Panc1 (cell line): ENCODE measurements at regions not wholly inside any gene's neighbourhood (a gene's known extent, or its start where the extent isn't known, plus 50 kb on each side); places are given as distances from the start of the nearest gene placed in this dataset.

Experiments used
- ATAC-seq: fragments of 200-7000 bp; cut with Tn5 transposase; 2 replicates; pipeline ENCODE4 v1.9.1; 2020; ENCODE audit warnings: mild to moderate bottlenecking, moderate library complexity
- BruUV-seq: library from RNA; stranded (reverse); fragments of 400-500 nt; replicated peaks from 2 replicates; lab custom pipeline; 2021; lab: Mats Ljungman, UMichigan
- CTCF ChIA-PET: fragments of 300-600 bp; sonication (Branson Sonifier 250); formaldehyde crosslinking; loops from one replicate; lab custom pipeline; 2022; ENCODE audit warnings: antibody characterized with exemption; lab: Charles Lee
- POLR2A ChIA-PET: fragments of 300-600 bp; sonication (Branson Sonifier 250); formaldehyde crosslinking; loops from one replicate; lab custom pipeline; 2022; ENCODE audit warnings: antibody characterized with exemption; lab: Charles Lee
- DNase-seq: peaks from one replicate; pipeline ENCODE4 v3.0.0-alpha.2; 2010; ENCODE audit warnings: low read depth, low spot score
- H3K27ac ChIP-seq: 2 replicates; pipeline ENCODE4 v1.5.1; 2011; ENCODE audit warnings: mild to moderate bottlenecking, low read length, inconsistent platforms
- H3K27me3 ChIP-seq: fragments of 200-500 bp; sonication (Bioruptor generic); 2 replicates; pipeline ENCODE4 v1.6.0; 2014; ENCODE audit warnings: low read length, inconsistent platforms; ENCODE audit not compliant: control insufficient read depth, insufficient read depth
- H3K36me3 ChIP-seq: fragments of 200-500 bp; sonication (Bioruptor generic); 2 replicates; pipeline ENCODE4 v1.5.1; 2014; ENCODE audit warnings: inconsistent platforms, mild to moderate bottlenecking, low read length, moderate library complexity; ENCODE audit not compliant: control insufficient read depth, insufficient read depth
- H3K4me1 ChIP-seq: 2 replicates; pipeline ENCODE4 v1.5.1; 2011; ENCODE audit warnings: inconsistent platforms, mild to moderate bottlenecking, low read length, moderate library complexity; ENCODE audit not compliant: control insufficient read depth, insufficient read depth
- H3K4me3 ChIP-seq, 2 experiments: 2 replicates each; pipeline ENCODE4 v1.5.1; 2011 to 2012; ENCODE audit warnings: low read depth in 2 of 2, low read length in 2 of 2, mild to moderate bottlenecking in 2 of 2, inconsistent platforms in 1 of 2, moderate library complexity in 1 of 2
- H3K9me3 ChIP-seq: fragments of 200-500 bp; sonication (Bioruptor generic); 2 replicates; pipeline ENCODE4 v1.5.1; 2014; ENCODE audit warnings: low read depth, mild to moderate bottlenecking, inconsistent platforms, low read length, moderate library complexity; ENCODE audit not compliant: control insufficient read depth, insufficient read depth
- POLR2AphosphoS5 ChIP-seq: IDR thresholded peaks from 2 replicates; pipeline ENCODE4 v1.6.1; 2012; ENCODE audit warnings: mild to moderate bottlenecking, low read depth, low read length, moderate library complexity
- SIN3A ChIP-seq: IDR thresholded peaks from 2 replicates; pipeline ENCODE4 v1.6.1; 2012; ENCODE audit warnings: low read depth, mild to moderate bottlenecking, low read length, moderate library complexity, borderline replicate concordance; ENCODE audit not compliant: insufficient read depth
- TCF7L2 ChIP-seq: IDR thresholded peaks from 2 replicates; pipeline ENCODE4 v1.6.1; 2011; ENCODE audit warnings: mild to moderate bottlenecking, low read depth, low read length, inconsistent platforms
- in situ Hi-C: cut with HindIII; loops from 2 replicates; pipeline ENCODE4 v1.10.0; 2016; ENCODE audit warnings: low sequenced_read_pairs, low pct_unique_long_range_greater_than_20kb
- intact Hi-C: fragments of 100-400 bp; cut with micrococcal nuclease; formaldehyde crosslinking; loops from one replicate; pipeline ENCODE4 v1.10.0; 2022; ENCODE audit not compliant: unreplicated experiment
- TF ChIP-seq, protein P1 (sequence below), 2 experiments: IDR thresholded peaks; 2 replicates each; pipeline ENCODE4 v1.6.1; 2011 to 2012; ENCODE audit warnings: low read depth in 2 of 2, control low read depth in 1 of 2, low read length in 1 of 2, mild to moderate bottlenecking in 1 of 2, moderate library complexity in 1 of 2; ENCODE audit not compliant: insufficient read depth in 1 of 2
- TF ChIP-seq, protein P2 (sequence below): fragments of 450-650 bp; IDR thresholded peaks from 2 replicates; pipeline ENCODE4 v1.5.1; 2017; ENCODE audit warnings: mild to moderate bottlenecking

DNA sequence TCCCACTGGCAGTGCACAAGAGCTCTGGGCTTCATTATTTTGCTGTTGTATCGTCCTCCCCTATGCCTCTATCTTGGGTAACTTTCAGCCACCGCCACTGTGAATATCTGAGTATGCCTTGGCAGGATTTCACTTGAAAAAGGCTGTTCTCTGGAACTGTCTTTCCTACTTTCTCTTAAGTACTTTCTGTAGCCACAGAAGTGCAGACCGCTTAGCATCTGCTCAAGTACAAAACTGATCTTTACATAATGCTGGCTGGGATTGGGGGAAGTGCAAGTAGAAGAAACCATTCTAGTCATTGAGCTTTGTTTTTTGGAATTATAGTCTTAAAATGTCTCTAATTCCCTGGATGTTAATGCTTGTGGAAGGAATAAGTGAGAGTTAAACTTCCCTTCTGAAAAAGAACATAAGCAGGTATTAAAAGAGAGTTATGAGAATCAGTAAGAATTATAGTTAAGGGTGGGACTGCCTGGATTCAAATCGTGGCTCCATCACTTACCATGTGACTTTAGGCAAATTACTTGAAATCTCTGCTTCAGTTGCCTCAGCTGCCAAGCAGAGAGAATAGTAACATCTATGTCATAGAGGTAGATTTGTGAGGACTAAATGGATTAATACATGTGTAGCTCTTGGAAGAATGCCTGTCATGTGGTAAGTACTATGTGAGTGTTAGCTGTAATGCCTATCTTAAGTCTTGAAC, 77.5 kb downstream of the MID1IP1 start:
- Histone ChIP-seq H3K36me3 (no peaks in the 10 kb centered on the region), H3K9me3 (no peaks in the 10 kb centered on the region), H3K27me3 (no peaks in the 10 kb centered on the region), H3K4me3 (no peak overlapping the region), H3K27ac (no peak overlapping the region), H3K4me1 (no peaks in the 10 kb centered on the region)
- CTCF ChIA-PET, result no interaction called here
- intact Hi-C loops (no loop called here), in situ Hi-C loops (no loop called here)
- no TSS peak for BruUV-seq
- POLR2A ChIA-PET, result no interaction called here
- no peak for DNase-seq
- no peak for ATAC-seq
- TF ChIP-seq, protein P1, sequence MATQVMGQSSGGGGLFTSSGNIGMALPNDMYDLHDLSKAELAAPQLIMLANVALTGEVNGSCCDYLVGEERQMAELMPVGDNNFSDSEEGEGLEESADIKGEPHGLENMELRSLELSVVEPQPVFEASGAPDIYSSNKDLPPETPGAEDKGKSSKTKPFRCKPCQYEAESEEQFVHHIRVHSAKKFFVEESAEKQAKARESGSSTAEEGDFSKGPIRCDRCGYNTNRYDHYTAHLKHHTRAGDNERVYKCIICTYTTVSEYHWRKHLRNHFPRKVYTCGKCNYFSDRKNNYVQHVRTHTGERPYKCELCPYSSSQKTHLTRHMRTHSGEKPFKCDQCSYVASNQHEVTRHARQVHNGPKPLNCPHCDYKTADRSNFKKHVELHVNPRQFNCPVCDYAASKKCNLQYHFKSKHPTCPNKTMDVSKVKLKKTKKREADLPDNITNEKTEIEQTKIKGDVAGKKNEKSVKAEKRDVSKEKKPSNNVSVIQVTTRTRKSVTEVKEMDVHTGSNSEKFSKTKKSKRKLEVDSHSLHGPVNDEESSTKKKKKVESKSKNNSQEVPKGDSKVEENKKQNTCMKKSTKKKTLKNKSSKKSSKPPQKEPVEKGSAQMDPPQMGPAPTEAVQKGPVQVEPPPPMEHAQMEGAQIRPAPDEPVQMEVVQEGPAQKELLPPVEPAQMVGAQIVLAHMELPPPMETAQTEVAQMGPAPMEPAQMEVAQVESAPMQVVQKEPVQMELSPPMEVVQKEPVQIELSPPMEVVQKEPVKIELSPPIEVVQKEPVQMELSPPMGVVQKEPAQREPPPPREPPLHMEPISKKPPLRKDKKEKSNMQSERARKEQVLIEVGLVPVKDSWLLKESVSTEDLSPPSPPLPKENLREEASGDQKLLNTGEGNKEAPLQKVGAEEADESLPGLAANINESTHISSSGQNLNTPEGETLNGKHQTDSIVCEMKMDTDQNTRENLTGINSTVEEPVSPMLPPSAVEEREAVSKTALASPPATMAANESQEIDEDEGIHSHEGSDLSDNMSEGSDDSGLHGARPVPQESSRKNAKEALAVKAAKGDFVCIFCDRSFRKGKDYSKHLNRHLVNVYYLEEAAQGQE (IDR thresholded peaks at IDR 0.05; ENCODE audit: insufficient read depth in 1 of 2, low read depth in 2 of 2, low read length in 1 of 2), result no peak
- TF ChIP-seq SIN3A, result no peak
- TF ChIP-seq, protein P2, sequence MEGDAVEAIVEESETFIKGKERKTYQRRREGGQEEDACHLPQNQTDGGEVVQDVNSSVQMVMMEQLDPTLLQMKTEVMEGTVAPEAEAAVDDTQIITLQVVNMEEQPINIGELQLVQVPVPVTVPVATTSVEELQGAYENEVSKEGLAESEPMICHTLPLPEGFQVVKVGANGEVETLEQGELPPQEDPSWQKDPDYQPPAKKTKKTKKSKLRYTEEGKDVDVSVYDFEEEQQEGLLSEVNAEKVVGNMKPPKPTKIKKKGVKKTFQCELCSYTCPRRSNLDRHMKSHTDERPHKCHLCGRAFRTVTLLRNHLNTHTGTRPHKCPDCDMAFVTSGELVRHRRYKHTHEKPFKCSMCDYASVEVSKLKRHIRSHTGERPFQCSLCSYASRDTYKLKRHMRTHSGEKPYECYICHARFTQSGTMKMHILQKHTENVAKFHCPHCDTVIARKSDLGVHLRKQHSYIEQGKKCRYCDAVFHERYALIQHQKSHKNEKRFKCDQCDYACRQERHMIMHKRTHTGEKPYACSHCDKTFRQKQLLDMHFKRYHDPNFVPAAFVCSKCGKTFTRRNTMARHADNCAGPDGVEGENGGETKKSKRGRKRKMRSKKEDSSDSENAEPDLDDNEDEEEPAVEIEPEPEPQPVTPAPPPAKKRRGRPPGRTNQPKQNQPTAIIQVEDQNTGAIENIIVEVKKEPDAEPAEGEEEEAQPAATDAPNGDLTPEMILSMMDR, result no peak
- TF ChIP-seq TCF7L2, result no peak
- TF ChIP-seq POLR2AphosphoS5, result no peak

DNA sequence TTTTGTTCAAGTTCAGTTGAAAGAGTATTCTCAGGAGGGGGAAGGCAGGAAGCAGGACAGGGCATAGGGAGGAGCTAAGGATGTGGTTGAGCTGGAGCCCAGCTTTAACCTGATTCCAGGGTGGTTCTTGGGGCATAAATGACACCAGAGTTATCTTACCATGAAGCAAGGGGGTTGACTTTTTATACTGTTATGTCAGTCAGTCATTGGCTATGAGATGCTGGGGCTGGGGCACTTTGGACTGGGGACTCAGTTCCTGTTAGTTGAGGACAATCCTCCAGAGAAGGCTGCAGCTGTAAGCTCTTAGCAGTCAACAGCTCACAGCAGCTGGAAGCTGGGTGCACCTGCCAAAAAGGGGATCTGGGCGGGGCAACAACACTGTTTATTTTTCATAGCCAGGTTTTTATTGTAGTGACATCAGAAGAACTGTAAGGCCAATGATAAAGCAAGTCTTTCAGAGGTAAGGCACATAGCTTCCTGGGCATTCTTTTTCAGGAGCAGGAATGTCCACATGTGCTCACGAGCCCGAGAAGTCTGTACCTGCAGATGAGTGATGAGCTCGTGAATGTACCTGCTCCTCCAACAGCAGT, 78.5 kb downstream of the MID1IP1 start:
- CTCF ChIA-PET, result no interaction called here
- intact Hi-C loops (no loop called here), in situ Hi-C loops (no loop called here)
- no peak for ATAC-seq
- TF ChIP-seq SIN3A (no peak), TCF7L2 (no peak)
- TF ChIP-seq, protein P1 (IDR thresholded peaks at IDR 0.05; ENCODE audit: insufficient read depth in 1 of 2, low read depth in 2 of 2, low read length in 1 of 2), result no peak
- TF ChIP-seq, protein P2, result no peak
- Histone ChIP-seq H3K4me3 (no peak overlapping the region), H3K27ac (no peak overlapping the region), H3K36me3 (no peaks in the 10 kb centered on the region), H3K9me3 (no peaks in the 10 kb centered on the region), H3K27me3 (no peaks in the 10 kb centered on the region), H3K4me1 (no peaks in the 10 kb centered on the region)
- BruUV-seq, result no TSS peak
- POLR2A ChIA-PET, result no interaction called here
- no peak for DNase-seq
